ENCODE measurements at regions not wholly inside any gene's neighbourhood (a gene's known extent, or its start where the extent isn't known, plus 50 kb on each side); places are given as distances from the start of the nearest gene placed in this dataset.

- DNase-seq, result no peak
Measured at GRCh38 chr7:68457481-68457880, 1140.8 kb upstream of the AUTS2 start.

GRCh38 chr7:68458010-68458908 is 1140.0 kb upstream of the AUTS2 start:
- DNase-seq, result no peak

DNA sequence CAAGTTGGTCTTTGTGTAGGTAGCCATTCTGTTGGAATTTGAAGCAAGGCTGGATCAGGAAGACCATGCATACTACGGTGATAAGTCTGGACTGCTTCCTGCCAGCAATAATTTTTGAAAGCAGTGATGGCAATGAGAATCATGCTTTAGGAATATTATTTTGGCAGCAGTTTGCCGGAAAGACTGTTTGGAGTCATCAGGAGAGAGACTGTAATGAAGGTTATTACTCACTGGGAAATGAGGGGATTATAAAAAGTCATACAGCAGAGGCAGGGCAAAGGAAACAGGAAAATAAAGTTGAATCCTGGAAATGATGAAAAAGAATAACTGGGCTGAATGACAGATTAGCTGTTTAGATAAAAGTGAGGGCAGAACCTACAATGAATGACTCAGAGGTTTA is 1136.8 kb upstream of the AUTS2 start:
- no peak for DNase-seq

DNA sequence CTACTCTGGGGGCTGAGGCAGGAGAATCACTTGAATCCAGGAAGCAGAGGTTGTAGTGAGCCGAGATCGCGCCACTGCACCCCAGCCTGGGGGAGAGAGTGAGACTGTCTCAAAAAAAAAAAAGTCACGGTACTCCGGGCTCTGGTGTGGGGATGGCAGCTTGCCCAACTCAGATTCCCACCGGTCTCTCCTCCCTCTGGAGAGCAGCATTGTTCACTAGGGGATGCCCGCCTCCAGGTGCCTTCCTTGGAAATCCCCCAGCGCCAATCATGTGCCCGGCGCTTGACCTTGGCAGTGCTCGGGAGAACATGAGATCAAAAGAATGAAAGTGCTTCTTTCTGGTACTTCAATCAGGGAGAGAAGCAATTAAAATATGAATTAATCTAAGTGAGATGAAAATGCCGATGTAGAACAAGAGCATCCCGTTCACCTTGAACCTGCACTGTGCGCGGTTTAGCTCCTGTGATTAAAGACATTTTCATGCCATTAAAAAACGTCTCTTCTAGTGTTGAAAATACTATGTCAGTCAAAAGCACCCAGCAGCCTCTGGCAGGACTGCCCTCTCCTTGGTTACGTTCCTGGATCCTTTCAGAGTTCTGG is 1127.3 kb upstream of the AUTS2 start:
- no peak for DNase-seq

GRCh38 chr7:68472688-68473087 is 1125.6 kb upstream of the AUTS2 start:
- no peak for DNase-seq

DNA sequence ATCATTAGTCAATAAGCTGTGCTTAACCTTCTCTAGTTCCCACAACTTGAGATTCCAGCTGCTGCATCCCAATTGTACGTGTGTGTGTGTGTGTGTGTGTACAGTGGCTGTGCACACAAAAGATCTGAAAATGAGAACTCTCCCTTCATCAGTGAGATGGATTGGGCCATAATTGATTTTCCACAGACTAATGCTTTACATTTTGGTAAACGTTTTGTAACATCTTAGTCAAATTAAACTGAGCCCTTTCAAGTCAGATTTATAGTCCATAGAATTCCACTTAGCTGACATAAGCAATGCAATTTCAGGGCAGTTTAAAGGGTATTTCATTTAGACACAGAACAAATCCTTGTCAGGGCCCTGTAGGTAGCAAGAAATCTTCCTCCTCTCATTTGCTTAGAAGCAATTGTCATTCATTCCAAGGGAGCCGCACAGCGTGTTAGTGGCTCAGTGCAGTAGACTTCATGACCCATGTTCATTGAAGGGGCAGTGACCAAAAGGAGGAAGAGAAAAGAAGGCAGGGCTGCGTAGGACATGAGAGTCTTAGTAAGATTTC is 1123.5 kb upstream of the AUTS2 start:
- DNase-seq, result no peak

DNA sequence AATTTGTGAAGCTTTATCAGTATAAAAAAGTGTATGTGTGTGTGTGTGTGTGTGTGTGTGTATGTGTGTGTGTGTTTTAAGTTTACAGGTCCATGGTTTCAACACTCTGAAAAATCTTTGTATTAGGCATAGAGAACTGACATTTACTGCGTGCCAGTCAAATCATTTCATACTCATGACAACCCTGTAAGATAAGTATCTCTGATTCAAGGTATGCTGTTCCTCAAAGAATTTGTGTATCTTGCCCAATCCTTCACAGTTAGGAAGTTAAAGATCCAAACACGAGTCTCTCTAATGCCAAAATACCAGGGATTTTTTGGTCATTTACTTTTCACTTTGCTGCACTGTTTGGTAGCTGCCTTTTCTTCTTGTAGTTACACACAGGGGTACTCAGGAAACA is 1121.3 kb upstream of the AUTS2 start:
- DNase-seq, result no peak

DNA sequence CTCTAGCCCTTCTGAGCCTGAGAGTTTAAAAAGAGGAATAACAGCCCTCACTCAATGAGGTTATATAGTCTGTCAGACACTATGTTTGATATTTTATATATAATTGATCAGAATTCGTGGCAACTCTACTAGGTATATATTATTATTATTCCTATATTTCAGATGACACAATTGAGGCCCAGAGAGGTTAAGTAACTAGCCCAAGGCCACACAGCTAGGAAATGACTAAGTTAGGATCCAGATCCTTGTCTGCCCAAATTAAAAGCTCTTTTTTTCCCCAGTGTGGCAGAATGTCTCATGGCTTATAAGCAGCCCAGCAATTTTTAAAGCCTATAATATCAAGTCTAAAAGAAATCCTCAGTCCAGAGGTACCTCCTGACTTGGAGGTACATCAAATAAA is 1119.9 kb upstream of the AUTS2 start:
- no peak for DNase-seq

DNA sequence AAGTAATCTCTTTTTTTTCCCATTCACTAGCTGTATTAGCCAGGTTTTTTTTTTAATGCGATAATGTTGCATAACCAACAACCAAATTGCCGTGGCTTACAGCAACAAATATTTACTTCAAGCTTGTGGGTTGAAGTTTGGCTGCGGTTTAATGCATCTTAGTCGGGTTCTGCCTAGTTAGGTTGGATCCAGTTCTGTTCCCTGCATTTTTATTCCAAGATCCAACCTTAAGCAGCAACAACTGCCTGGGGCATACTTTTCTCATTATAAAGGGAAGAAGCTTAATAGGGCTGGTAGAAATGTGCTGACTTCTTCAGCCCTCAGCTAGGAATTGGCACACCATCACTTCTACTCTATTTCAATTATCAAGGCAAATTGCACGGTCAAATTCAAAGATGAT is 1115.5 kb upstream of the AUTS2 start:
- DNase-seq, result no peak

DNA sequence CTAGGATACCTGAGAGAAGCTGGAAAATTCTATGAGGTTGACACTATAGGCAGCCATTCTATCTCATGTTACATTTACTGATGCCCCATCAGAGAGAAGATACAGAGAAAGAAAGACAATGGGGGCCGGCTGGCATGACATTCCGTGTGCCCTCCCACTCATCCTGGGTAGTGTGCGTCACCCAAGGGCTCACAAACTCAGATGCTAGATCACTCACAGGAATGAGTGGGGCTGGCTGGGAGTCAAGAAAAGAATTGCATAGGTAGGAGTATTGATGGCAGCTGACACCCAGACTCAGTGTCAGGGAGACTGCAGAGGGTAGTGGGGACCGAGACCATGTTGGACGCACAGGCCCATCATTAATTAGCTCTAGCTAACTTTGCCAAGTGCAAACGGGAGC is 1113.5 kb upstream of the AUTS2 start:
- DNase-seq, result no peak

- DNase-seq, result no peak
Measured at GRCh38 chr7:68485253-68485917, 1112.9 kb upstream of the AUTS2 start.

GRCh38 chr7:68488341-68489060 is 1109.8 kb upstream of the AUTS2 start:
- DNase-seq, result no peak

DNA sequence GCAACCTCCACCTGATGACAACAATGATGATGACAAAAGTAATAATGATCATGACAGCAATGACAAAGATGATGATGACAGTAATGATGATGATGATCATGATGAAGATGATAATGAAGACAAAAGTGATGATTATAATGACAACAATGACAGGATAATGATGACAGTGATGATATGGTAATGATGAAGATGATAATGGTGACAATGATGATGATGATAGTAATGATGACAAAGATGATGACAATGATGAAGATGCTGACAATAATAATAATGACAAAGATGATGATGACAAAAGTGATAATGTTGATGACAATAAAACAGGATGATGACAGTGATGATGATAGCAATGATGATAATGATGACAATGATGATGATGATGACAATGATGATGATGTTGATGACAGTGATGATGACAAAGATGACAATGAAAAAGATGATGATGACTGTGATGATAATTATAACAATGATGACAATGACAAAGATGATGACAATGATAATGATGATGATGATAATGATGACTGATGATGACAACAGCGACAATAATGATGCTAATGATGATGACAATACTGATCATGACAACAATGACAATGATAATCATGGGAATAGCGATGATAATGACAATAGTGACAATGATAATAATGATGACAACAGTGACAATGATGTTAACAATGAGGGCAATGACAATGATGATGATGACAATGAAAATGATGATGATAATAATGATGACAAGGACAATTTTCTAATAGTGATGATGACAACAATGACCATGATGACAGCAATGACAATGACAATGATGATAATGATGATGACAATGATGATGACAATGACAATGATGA is 1106.5 kb upstream of the AUTS2 start:
- DNase-seq, result no peak

DNA sequence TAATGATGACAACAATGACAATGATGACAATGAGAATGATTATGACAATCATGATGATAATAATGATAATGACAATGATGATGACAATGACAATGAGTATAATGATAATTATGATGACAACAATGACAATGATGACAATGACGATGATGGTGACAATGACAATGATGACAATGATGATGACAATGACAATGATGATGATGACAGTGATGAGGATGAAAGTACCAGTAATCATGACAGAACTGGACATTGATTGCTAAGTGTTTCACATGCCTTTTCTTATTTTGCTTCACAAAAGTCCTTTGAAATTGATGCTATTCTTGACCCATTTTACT is 1106.0 kb upstream of the AUTS2 start:
- DNase-seq, result no peak

DNA sequence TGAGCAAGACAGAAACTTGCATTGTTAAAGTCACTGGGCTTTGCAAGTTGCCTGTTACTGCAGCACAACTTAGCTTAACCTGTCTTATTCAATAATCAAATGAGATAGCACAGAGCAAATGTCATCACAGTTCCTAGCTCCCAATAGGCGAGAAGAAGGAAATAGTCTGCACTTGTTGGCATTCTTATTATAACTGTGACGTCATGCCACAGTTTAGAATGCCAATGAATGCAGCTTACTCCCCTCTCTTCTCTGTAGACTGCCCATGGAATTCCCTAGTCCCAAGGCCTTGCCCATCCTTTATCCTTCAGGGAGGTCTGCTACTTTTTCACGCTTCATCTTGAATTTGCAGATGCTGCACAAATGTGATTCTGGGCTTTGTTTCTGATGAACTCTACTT is 1094.9 kb upstream of the AUTS2 start:
- DNase-seq, result no peak

GRCh38 chr7:68504716-68505115 is 1093.6 kb upstream of the AUTS2 start:
- no peak for DNase-seq

DNA sequence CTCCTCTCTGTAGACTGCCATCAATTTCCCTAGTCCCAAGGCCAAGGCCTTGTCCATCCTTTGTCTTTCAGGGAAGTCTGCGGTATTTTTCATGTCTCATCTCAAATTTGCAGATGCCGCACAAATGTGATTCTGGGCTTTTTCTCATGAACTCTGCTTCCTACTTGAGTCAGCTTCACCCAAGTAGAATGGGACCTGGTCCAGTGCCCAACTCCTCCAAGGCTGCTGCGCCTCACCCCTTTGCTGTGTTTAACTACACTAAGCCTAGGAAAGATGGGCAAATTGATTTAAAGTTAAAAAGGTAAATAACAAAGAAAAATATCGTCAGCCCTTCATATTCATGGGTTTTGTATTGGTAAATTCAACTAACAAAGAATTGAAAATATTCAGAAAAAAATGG is 1092.6 kb upstream of the AUTS2 start:
- DNase-seq, result no peak

DNA sequence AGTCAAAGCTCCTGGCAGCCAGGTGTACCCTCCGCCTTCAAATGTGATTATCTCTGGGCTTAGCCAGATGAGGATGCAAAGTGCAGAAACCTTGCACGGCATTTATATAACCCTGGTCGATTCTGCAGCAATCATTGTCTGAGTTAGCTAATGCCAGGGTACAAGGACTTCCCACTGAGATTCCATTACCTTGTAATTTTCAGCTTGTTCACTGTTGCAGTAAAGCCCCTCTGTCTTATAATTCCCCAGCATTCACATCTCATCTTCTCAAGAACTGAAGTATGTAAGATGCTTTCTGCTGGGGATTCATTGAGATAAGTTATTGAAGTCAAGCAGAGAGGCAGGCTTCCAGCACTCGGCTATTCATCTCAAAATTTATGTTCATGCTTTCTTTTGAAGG is 1090.6 kb upstream of the AUTS2 start:
- no peak for DNase-seq

- no peak for DNase-seq
Measured at GRCh38 chr7:68509054-68509453, 1089.2 kb upstream of the AUTS2 start.

DNA sequence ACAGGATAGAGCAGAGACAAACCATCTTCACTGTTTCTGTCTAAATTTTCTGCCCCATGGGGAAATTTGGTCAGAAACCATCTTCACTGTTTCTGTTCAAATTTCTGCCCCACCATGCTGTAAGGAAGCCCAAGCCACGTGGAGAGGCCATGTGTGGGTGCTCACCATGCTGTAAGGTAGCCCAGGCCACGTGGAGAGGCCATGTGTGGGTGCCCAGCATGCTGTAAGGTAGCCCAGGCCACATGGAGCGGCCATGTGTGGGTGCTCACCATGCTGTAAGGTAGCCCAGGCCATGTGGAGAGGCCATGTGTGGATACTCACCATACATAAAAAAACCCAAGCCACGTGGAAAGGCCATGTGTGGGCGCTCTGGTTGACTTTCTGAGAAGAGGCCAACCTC is 1088.7 kb upstream of the AUTS2 start:
- no peak for DNase-seq

- DNase-seq, result no peak
Measured at GRCh38 chr7:68511281-68511680, 1087.0 kb upstream of the AUTS2 start.

DNA sequence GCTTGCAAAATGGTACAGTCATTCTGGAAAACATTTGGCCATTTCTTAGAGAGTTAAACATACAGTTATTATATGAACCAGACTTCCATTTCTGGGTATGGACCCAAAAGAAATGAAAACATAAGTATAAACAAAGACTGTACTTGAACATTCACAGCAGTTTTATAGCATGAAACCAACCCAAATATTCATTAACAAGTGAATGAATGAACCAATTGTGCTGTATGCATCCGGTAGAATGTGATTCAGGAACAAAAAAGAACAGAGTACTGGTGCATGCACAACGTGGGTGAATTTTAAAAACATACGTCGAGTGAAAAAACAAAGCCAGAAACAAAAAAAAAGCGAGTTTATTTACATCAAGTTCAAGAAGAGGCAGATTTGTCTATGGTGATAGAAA is 1085.8 kb upstream of the AUTS2 start:
- no peak for DNase-seq

All from Kasumi-1 (cell line).